Heart right ventricle (tissue), 16 donors: ENCODE measurements at regions not wholly inside any gene's neighbourhood (a gene's known extent, or its start where the extent isn't known, plus 50 kb on each side); places are given as distances from the start of the nearest gene placed in this dataset.

Source experiments
- ATAC-seq, 8 donors: fragments of 200-7000 bp; cut with Tn5 transposase; one replicate each; pipeline ENCODE4 v1.9.1; 2020; ENCODE audit warnings: mild to moderate bottlenecking in 8 of 8, moderate library complexity in 8 of 8, moderate number of reproducible peaks in 1 of 8
- DNase-seq, 2 donors: peaks; one replicate each; pipeline ENCODE4 v3.0.0-alpha.2; 2020
- H3K27ac ChIP-seq, 10 donors: fragments of 200-600 bp; sonication (generic) in 2 of 10; one replicate each; pipeline versions ENCODE4 v1.5.0 to v1.8.0; 2020 to 2022; ENCODE audit warnings: mild to moderate bottlenecking in 3 of 10
- H3K27me3 ChIP-seq, 7 donors: fragments of 200-600 bp; one replicate each; pipeline ENCODE4 v1.8.0; 2021 to 2022; ENCODE audit warnings: mild to moderate bottlenecking in 2 of 7
- H3K36me3 ChIP-seq, 9 donors: fragments of 200-600 bp; sonication (generic) in 1 of 9; one replicate each; pipeline versions ENCODE4 v1.5.0 to v1.8.0; 2020 to 2022; ENCODE audit warnings: mild to moderate bottlenecking in 2 of 9
- H3K4me1 ChIP-seq, 9 donors: fragments of 200-600 bp; sonication (generic) in 1 of 9; one replicate each; pipeline versions ENCODE4 v1.5.0 to v1.8.0; 2020 to 2022; ENCODE audit warnings: mild to moderate bottlenecking in 4 of 9
- H3K4me3 ChIP-seq, 10 donors: fragments of 200-600 bp; sonication (generic) in 2 of 10; one replicate each; pipeline versions ENCODE4 v1.5.0 to v1.8.0; 2020 to 2022; ENCODE audit warnings: mild to moderate bottlenecking in 7 of 10, moderate library complexity in 2 of 10
- H3K9me3 ChIP-seq, 11 donors: fragments of 200-600 bp in 10 of 11; sonication (generic) in 2 of 11; one replicate each; pipeline versions ENCODE4 v1.5.0 to v1.8.0; 2013 to 2022; ENCODE audit warnings: mild to moderate bottlenecking in 2 of 11, control low read depth in 1 of 11, moderate library complexity in 1 of 11
- CTCF ChIP-seq, 9 donors: fragments of 200-600 bp; sonication (generic) in 2 of 9; IDR thresholded peaks; one replicate each; pipeline versions ENCODE4 v1.5.0 to v1.8.0; 2021 to 2022; ENCODE audit warnings: antibody characterized with exemption in 9 of 9, mild to moderate bottlenecking in 5 of 9, moderate library complexity in 1 of 9
- WGBS, 2 donors: extraction: QIAGEN DNeasy Blood & Tissue Kit; methylation state at CpG; one replicate each; pipeline ENCODE4 v1.1.7; 2013; ENCODE audit warnings: inconsistent platforms in 1 of 2; 5-methylcytosine and 5-hydroxymethylcytosine counted together
- intact Hi-C, 10 donors: fragments of 100-400 bp; cut with DNase I; formaldehyde crosslinking; loops; one replicate each; pipeline versions ENCODE4 v1.11.1 to v1.14.2; 2022
- donor health status: Arrhythmogenic right ventricular cardiomyopathy.
- donor health status: ischemic (EF 13 %, LVEDD 7.1; RV severe dilation, severe dysfunction).
- donor health status: healthy with polysubstance abuse.
- donor health status: DM: no; HTN: yes; CAD: no.
- donor health status: DM: no; HTN: no; CAD: no.
- donor health status: ischemic (EF 25% LVEDD 6.9; RV normal size, moderate dysfunction).
- donor health status: ischemic (EF 25% LVEDD 5.7; RV mildly dilated, moderate dysfunction).
- donor health status: healthy.
- donor health status: DM: yes; HTN: yes; CAD: no.
- donor health status: Ischemic cardiomyopathy.
- donor health status: ischemic (EF 35%, LVEDD 5.7; RV mildly dilated, moderate dysfunction).
- donor health status: nonischemic (EF 11% LVEDD 7.7; RV severe dilation, severe dysfunction).
- donor health status: DM: yes; HTN: yes; CAD: no.
- donor health status: PGD.
- donor health status: ischemic (EF 29% LVEDD 5.4; RV normal size, mild dysfunction).
- donor health status: nonischemic (EF 23%, LVEDD 6.1; RV moderate dilation, normal function).

- peaks cover 0 to 32% (median 14%) of the 10 kb centered on the region in 9 donors for H3K4me1 ChIP-seq
- TF ChIP-seq CTCF (IDR thresholded peaks at IDR 0.05): no peak
- H3K9me3 ChIP-seq: no peaks in the 10 kb centered on the region
- DNase-seq (no peak), ATAC-seq (no peak)
- no peak overlapping the region for H3K4me3 ChIP-seq
- H3K36me3 ChIP-seq: no peaks in the 10 kb centered on the region
- no peaks in the 10 kb centered on the region for H3K27me3 ChIP-seq
- WGBS, 2 donors: 49 to 65% methylated on average over 2 of the region's 2 CpGs
- H3K27ac ChIP-seq: peak overlapping the region in 4 of 10 donors; percentile 6 to 23 (median 20)
- intact Hi-C loops: loop anchor here in 1 of 10 donors (10.0 kb wide), 1 partner anchor 115 kb away; the partner anchor contains the start of gene ITPRID2
Measured at GRCh38 chr2:181779288-181780021, 99.1 kb upstream of the NEUROD1 start.

GRCh38 chr2:181780047-181780651, 99.8 kb upstream of the NEUROD1 start:
- DNase-seq (peak in 1 of 2 donors; percentile 17), ATAC-seq (peak in 5 of 8 donors; percentile 53 to 75 (median 63))
- intact Hi-C loops: no loop called here
- WGBS, 2 donors: 58 to 61% methylated on average over 1 of the region's 1 CpG
- no peaks in the 10 kb centered on the region for H3K36me3 ChIP-seq
- no peak overlapping the region for H3K4me3 ChIP-seq
- H3K9me3 ChIP-seq: no peaks in the 10 kb centered on the region
- no peaks in the 10 kb centered on the region for H3K27me3 ChIP-seq
- H3K27ac ChIP-seq: peak overlapping the region in 4 of 10 donors; percentile 6 to 23 (median 20)
- TF ChIP-seq CTCF (IDR thresholded peaks at IDR 0.05): no peak
- peaks cover 0 to 32% (median 14%) of the 10 kb centered on the region in 9 donors for H3K4me1 ChIP-seq

GRCh38 chr2:181780657-181781056, 100.3 kb upstream of the NEUROD1 start:
- Histone ChIP-seq H3K4me3 (no peak overlapping the region), H3K36me3 (no peaks in the 10 kb centered on the region), H3K27me3 (no peaks in the 10 kb centered on the region), H3K4me1 (peaks cover 0 to 32% (median 14%) of the 10 kb centered on the region in 9 donors), H3K9me3 (no peaks in the 10 kb centered on the region), H3K27ac (peak overlapping the region in 2 of 10 donors; percentile 23)
- TF ChIP-seq CTCF (IDR thresholded peaks at IDR 0.05): no peak
- ATAC-seq: no peak
- DNase-seq: no peak
- intact Hi-C loops: no loop called here

GRCh38 chr2:181781078-181781786, 100.9 kb upstream of the NEUROD1 start:
- no peak for DNase-seq
- Histone ChIP-seq H3K27me3 (no peaks in the 10 kb centered on the region), H3K36me3 (no peaks in the 10 kb centered on the region), H3K4me1 (peaks cover 0 to 32% (median 14%) of the 10 kb centered on the region in 9 donors), H3K4me3 (no peak overlapping the region), H3K9me3 (no peaks in the 10 kb centered on the region), H3K27ac (no peak overlapping the region)
- ATAC-seq: peak in 1 of 8 donors; percentile 40
- intact Hi-C loops: no loop called here
- no peak for TF ChIP-seq CTCF (IDR thresholded peaks at IDR 0.05)
